ENCODE measurements at regions not wholly inside any gene's neighbourhood (a gene's known extent, or its start where the extent isn't known, plus 50 kb on each side); places are given as distances from the start of the nearest gene placed in this dataset.

DNA sequence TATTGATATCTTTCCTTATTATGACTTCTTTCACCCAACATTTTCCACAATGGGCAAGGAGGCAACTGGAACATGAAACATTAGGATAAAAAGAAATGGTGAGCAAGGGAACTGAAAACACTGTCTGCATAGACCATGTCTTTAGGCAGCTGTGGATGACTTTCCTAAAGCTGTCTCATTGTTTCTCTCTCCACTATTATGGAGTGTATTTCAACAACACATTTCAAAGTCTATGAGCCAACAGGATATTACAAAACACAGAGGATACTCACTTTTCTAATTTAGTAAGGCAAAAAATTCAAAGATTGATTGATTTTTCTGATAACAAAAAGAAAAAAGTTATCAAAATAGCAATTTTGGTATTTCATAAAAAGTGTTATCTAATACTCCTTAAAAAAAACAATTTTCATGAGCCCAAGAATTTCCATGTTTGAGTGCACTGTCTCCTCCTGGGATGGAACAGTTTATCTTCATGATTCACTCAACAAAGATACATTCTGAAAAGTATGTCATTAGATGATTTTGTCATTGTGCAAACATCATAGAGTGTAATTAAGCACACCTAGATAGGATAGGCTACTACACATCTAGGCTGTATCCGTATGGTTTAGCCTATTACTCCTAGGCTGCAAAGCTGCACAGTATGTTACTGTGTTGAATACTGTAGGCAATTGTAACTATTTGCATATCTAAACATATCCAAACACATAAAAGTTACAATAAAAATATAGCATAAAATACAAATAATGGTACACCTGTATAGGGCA is 1568.4 kb downstream of the SLITRK5 start:
- DNase-seq = no peak

GRCh38 chr13:89255844-89256406 is 1584.8 kb downstream of the SLITRK5 start:
- no peak for DNase-seq
- TF ChIP-seq POLR2A (IDR thresholded peaks at IDR 0.05; ENCODE audit: low read length) = no peak
- no peak for TF ChIP-seq GATA1 (IDR thresholded peaks at IDR 0.05; ENCODE audit: low read depth, low read length)

More for the DNA sequence above, 1568.4 kb downstream of the SLITRK5 start:
- no peak for TF ChIP-seq GATA1 (IDR thresholded peaks at IDR 0.05; ENCODE audit: low read depth, low read length)
- no peak for TF ChIP-seq POLR2A (IDR thresholded peaks at IDR 0.05; ENCODE audit: low read length)

GRCh38 chr13:89267734-89268133 is 1596.6 kb downstream of the SLITRK5 start:
- DNase-seq = no peak
- TF ChIP-seq GATA1 (IDR thresholded peaks at IDR 0.05; ENCODE audit: low read depth, low read length) (no peak), POLR2A (IDR thresholded peaks at IDR 0.05; ENCODE audit: low read length) (no peak)

GRCh38 chr13:89269737-89270136 is 1598.6 kb downstream of the SLITRK5 start:
- DNase-seq = no peak
- TF ChIP-seq GATA1 (IDR thresholded peaks at IDR 0.05; ENCODE audit: low read depth, low read length) (no peak), POLR2A (IDR thresholded peaks at IDR 0.05; ENCODE audit: low read length) (no peak)

- TF ChIP-seq GATA1 (IDR thresholded peaks at IDR 0.05; ENCODE audit: low read depth, low read length) (no peak), POLR2A (IDR thresholded peaks at IDR 0.05; ENCODE audit: low read length) (no peak)
- DNase-seq = no peak
Observed at GRCh38 chr13:89270736-89271135, 1599.6 kb downstream of the SLITRK5 start.

DNA sequence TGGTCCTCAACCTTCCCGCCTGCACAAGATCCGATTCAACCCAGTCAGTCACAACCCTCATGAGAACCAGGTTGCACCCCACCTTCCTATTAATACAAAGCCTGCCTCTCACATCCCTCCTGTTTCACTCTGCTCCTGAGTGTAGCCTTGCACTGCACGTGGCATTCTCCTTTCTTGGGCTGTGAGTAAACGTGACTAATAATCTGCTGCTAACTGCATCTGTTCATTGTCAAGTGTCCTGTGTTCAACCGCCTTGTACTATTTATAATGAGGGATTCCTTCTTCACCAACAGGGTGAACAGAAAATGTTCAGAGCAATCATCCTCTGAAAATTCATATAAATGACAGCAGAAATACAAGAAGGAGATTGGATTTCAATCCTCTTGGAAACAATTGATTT is 1608.2 kb downstream of the SLITRK5 start:
- TF ChIP-seq GATA1 (IDR thresholded peaks at IDR 0.05; ENCODE audit: low read depth, low read length) = no peak
- no peak for TF ChIP-seq POLR2A (IDR thresholded peaks at IDR 0.05; ENCODE audit: low read length)
- no peak for DNase-seq

DNA sequence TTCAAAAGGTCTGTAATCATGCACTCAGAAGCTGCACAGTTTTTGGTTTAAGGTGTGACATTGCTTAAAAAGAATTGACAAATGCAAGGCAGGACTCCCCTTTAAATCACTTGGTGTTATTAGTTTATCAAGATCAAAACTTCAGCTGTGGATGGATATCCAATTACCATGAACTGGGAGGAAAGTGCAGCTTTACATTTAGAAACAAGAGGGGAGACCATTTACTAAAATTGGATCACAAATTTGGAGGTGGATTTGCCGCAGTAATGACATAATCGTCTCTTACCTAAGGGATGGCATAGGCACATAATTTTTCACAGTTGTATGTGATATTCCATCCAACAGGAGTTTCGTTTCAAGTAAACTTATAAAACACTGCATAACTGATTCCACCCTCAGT is 1610.2 kb downstream of the SLITRK5 start:
- TF ChIP-seq POLR2A (IDR thresholded peaks at IDR 0.05; ENCODE audit: low read length) (no peak), GATA1 (IDR thresholded peaks at IDR 0.05; ENCODE audit: low read depth, low read length) (no peak)
- DNase-seq = no peak

- TF ChIP-seq GATA1 (IDR thresholded peaks at IDR 0.05; ENCODE audit: low read depth, low read length) (no peak), POLR2A (IDR thresholded peaks at IDR 0.05; ENCODE audit: low read length) (no peak)
- DNase-seq = no peak
Observed at GRCh38 chr13:89282241-89282640, 1611.1 kb downstream of the SLITRK5 start.

DNA sequence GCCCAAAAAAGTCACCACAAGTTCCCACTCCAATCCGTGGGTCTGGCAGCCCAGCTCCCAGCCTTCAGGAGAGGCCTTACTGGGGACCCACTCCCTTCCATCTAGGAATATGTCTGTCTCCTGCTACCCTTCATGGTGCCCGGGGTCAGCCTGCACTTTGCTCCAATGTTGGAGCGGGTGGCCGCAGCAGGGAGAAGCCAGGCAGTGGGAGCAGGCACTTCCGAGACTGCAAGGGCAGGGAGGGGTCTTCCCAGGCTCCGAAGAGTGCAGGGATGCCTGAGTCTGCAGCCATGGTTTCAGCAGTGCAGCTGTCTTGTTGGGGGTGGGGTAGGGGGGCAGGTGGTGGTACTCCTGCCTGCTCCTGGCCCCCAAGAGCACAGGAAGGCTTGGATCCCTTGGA is 1616.2 kb downstream of the SLITRK5 start:
- DNase-seq = no peak
- TF ChIP-seq GATA1 (IDR thresholded peaks at IDR 0.05; ENCODE audit: low read depth, low read length) (no peak), POLR2A (IDR thresholded peaks at IDR 0.05; ENCODE audit: low read length) (no peak)

- TF ChIP-seq POLR2A (IDR thresholded peaks at IDR 0.05; ENCODE audit: low read length) (no peak), GATA1 (IDR thresholded peaks at IDR 0.05; ENCODE audit: low read depth, low read length) (no peak)
- no peak for DNase-seq
Observed at GRCh38 chr13:89294115-89294867, 1623.1 kb downstream of the SLITRK5 start.

DNA sequence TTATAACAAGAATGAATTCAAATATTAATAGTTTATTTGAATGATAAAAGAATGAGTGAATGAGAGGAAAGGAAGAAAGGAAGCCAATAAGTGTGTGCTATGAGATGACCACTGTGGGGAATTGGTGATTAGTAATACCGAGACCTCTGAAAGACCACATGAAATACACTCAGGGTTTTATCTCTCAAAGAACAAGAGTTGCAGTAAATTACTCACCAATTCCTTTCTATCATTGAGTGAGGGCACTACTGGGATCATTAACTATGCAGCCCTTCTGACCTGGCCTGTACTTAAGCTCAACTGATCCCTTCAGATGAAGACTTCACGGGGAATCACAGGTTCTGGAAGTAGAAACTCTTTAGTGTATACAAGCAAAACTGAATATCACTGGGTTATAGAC is 1636.1 kb downstream of the SLITRK5 start:
- TF ChIP-seq GATA1 (IDR thresholded peaks at IDR 0.05; ENCODE audit: low read depth, low read length) (no peak), POLR2A (IDR thresholded peaks at IDR 0.05; ENCODE audit: low read length) (no peak)
- no peak for DNase-seq

DNA sequence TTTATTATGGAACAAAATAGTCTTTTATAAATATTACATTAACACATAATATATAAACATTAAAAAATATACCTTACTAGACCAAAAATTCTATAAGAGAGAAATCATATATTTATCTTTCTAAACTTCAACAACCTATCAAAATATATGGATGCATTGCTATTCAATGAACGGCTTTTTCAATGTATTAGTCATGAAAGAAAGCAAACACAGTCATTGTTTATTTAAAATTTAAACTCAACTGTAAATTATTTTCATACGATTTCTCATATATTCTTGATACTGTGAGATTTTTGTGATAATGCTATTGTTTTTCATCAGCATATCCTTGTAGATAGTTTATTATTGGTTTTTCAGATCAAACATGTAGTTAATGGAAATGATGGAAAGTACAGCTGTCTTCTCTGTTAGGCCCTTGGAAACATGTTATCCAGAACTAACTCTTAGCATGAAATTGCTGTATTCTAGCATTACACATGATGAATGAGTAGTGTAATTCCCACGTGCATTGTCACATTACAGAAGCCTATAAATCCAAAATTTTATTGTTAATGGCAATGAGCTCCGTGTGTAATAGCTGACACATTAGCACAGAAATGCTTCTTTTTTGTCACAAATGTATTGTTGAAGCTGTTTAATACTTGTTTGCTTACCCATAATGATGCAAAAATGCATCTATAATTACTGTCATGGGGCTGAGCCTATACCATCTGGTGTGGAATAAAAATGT is 1639.9 kb downstream of the SLITRK5 start:
- DNase-seq = no peak
- TF ChIP-seq GATA1 (IDR thresholded peaks at IDR 0.05; ENCODE audit: low read depth, low read length) (no peak), POLR2A (IDR thresholded peaks at IDR 0.05; ENCODE audit: low read length) (no peak)

- TF ChIP-seq POLR2A (IDR thresholded peaks at IDR 0.05; ENCODE audit: low read length) (no peak), GATA1 (IDR thresholded peaks at IDR 0.05; ENCODE audit: low read depth, low read length) (no peak)
- DNase-seq = no peak
Observed at GRCh38 chr13:89315287-89315686, 1644.1 kb downstream of the SLITRK5 start.

DNA sequence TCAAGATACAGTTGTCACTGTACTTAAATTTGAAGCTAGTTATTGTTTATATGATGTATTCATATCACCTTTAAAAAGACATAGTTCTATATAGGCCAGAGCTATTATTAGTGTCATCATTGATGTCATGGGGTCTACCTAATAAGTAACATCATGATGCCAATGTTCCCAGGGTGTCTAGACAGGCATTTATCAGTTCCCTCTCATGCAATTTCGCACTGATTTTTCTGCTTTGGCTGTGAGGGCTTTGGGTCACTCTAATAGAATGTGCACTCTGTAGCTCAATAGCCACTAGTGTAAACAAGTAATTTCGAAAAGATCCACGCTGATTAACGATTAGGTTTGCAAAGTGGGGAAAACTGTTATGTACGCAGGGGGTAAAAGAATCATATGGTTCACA is 1651.3 kb downstream of the SLITRK5 start:
- TF ChIP-seq POLR2A (IDR thresholded peaks at IDR 0.05; ENCODE audit: low read length) (no peak), GATA1 (IDR thresholded peaks at IDR 0.05; ENCODE audit: low read depth, low read length) (no peak)
- DNase-seq = no peak

Measured in erythroblast (primary cell).